ENCODE measurements at regions not wholly inside any gene's neighbourhood (a gene's known extent, or its start where the extent isn't known, plus 50 kb on each side); places are given as distances from the start of the nearest gene placed in this dataset.

DNA sequence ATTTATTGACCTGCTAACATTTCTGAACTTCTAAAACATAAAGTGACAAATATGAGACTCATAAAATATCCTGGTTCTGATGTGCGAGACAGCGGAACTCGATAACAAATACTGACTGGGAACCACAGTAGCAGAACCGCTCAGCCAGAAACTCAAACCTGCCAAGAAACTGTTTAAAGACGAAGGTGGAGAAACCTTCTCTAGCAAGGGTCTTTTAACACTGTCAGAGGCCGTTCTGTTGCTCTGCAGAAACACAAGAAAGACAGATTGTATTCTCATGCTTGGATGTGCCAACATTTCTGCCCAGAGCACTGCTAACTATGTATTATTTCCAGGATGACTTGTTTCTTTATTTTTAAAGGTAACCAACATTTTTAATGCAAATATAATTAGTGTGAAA is 514.8 kb upstream of the ADARB2 start (continued):
- TF ChIP-seq ZNF423 (CRISPR knock-in tag; IDR thresholded peaks at IDR 0.05) (no peak), TEAD1 (CRISPR knock-in tag; IDR thresholded peaks at IDR 0.05) (no peak), NFYB (CRISPR knock-in tag; conservative IDR thresholded peaks at IDR 0.05; ENCODE audit: low read depth) (no peak), HMGA2 (CRISPR knock-in tag; IDR thresholded peaks at IDR 0.05) (no peak), NFE2L1 (CRISPR knock-in tag; IDR thresholded peaks at IDR 0.05) (no peak), EMX1 (CRISPR knock-in tag; IDR thresholded peaks at IDR 0.05) (no peak)
- TF ChIP-seq, protein P1, sequence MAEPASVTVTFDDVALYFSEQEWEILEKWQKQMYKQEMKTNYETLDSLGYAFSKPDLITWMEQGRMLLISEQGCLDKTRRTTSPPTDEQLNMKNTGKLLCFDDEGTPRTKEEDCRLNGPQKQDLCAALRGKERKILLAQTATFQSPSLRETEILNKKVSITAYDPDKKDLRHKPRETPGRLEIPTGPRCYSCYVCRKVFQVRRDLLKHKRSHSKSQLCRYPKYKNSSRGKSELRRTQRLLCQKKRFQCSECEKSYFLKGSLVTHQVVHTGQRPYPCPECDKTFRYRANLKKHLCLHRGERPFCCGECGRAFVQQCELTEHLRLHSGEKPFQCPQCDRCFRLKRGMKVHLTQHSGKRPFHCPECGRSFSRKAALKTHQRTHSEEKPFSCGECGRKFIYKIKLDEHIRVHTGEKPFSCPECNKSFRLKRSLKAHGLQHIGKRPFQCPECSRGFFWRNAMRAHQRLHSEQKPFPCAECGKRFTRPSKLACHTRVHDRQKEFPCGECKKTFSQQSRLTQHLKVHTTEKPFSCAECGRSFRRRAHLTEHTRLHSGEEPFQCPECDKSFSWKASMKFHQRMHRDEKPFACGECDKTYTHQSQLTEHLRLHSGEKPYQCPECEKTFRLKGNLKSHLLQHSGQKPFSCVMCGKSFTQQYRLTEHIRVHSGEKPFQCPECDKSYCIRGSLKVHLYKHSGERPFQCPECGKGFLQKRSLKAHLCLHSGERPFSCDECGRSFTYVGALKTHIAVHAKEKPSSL (CRISPR knock-in tag; conservative IDR thresholded peaks at IDR 0.05): no peak
- TF ChIP-seq, protein P2, sequence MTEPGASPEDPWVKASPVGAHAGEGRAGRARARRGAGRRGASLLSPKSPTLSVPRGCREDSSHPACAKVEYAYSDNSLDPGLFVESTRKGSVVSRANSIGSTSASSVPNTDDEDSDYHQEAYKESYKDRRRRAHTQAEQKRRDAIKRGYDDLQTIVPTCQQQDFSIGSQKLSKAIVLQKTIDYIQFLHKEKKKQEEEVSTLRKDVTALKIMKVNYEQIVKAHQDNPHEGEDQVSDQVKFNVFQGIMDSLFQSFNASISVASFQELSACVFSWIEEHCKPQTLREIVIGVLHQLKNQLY (CRISPR knock-in tag; IDR thresholded peaks at IDR 0.05): no peak

DNA sequence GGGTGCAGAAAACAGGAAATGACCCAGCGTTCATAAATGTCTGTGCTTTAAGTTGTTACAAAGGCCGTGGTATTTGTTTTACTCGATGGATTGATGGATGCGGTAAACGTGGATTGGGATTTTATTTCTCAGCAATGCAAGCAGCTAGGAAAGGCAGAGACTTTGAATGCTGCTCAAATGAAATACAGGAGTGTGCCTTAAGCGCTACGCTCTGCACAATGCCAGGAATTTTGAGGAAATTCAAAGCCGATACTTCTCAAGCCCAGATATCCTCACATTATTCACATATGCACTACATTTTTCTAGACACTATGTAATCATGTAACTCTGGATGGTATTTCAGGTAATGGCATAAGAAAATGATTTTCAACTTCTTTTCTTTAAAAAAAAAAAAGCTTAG is 514.3 kb upstream of the ADARB2 start:
- TF ChIP-seq OVOL2 (CRISPR knock-in tag; IDR thresholded peaks at IDR 0.05; ENCODE audit: borderline replicate concordance): no peak
- TF ChIP-seq MXD4 (CRISPR knock-in tag; IDR thresholded peaks at IDR 0.05; ENCODE audit: borderline replicate concordance): no peak
- TF ChIP-seq, protein P3, sequence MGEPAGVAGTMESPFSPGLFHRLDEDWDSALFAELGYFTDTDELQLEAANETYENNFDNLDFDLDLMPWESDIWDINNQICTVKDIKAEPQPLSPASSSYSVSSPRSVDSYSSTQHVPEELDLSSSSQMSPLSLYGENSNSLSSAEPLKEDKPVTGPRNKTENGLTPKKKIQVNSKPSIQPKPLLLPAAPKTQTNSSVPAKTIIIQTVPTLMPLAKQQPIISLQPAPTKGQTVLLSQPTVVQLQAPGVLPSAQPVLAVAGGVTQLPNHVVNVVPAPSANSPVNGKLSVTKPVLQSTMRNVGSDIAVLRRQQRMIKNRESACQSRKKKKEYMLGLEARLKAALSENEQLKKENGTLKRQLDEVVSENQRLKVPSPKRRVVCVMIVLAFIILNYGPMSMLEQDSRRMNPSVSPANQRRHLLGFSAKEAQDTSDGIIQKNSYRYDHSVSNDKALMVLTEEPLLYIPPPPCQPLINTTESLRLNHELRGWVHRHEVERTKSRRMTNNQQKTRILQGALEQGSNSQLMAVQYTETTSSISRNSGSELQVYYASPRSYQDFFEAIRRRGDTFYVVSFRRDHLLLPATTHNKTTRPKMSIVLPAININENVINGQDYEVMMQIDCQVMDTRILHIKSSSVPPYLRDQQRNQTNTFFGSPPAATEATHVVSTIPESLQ (CRISPR knock-in tag; IDR thresholded peaks at IDR 0.05): no peak
- no peak for TF ChIP-seq ZNF317 (CRISPR knock-in tag; IDR thresholded peaks at IDR 0.05; ENCODE audit: borderline replicate concordance, low read depth)
- TF ChIP-seq TCF7 (CRISPR knock-in tag; IDR thresholded peaks at IDR 0.05; ENCODE audit: low read depth): no peak
- TF ChIP-seq, protein P4, sequence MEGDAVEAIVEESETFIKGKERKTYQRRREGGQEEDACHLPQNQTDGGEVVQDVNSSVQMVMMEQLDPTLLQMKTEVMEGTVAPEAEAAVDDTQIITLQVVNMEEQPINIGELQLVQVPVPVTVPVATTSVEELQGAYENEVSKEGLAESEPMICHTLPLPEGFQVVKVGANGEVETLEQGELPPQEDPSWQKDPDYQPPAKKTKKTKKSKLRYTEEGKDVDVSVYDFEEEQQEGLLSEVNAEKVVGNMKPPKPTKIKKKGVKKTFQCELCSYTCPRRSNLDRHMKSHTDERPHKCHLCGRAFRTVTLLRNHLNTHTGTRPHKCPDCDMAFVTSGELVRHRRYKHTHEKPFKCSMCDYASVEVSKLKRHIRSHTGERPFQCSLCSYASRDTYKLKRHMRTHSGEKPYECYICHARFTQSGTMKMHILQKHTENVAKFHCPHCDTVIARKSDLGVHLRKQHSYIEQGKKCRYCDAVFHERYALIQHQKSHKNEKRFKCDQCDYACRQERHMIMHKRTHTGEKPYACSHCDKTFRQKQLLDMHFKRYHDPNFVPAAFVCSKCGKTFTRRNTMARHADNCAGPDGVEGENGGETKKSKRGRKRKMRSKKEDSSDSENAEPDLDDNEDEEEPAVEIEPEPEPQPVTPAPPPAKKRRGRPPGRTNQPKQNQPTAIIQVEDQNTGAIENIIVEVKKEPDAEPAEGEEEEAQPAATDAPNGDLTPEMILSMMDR (IDR thresholded peaks at IDR 0.05): no peak
- TF ChIP-seq ZNF263 (CRISPR knock-in tag; IDR thresholded peaks at IDR 0.05; ENCODE audit: low read depth): no peak
- no peak for TF ChIP-seq SMAD4 (CRISPR knock-in tag; IDR thresholded peaks at IDR 0.05)
- no peak for TF ChIP-seq ZNF671 (CRISPR knock-in tag; IDR thresholded peaks at IDR 0.05)
- no peak for TF ChIP-seq FOXP1 (CRISPR knock-in tag; IDR thresholded peaks at IDR 0.05; ENCODE audit: borderline replicate concordance)
- ChIA-PET POLR2A (no interaction called here), CTCF (no interaction called here)
- no peaks in the 10 kb centered on the region; the same call in 1 of the 2 replicates for H3K27me3 Mint-ChIP-seq (ENCODE audit: low read depth)
- ATAC-seq (no peak), DNase-seq (ENCODE audit: low spot score) (no peak)
- peaks cover 2% of the 10 kb centered on the region; the same call in 1 of the 2 replicates for H3K4me1 Mint-ChIP-seq
- H3K36me3 Mint-ChIP-seq: no peaks in the 10 kb centered on the region
- no peak overlapping the region for H3K27ac Mint-ChIP-seq
- no peak overlapping the region for H3K4me3 Mint-ChIP-seq
- peaks cover 14% of the 10 kb centered on the region for H3K9me3 Mint-ChIP-seq

DNA sequence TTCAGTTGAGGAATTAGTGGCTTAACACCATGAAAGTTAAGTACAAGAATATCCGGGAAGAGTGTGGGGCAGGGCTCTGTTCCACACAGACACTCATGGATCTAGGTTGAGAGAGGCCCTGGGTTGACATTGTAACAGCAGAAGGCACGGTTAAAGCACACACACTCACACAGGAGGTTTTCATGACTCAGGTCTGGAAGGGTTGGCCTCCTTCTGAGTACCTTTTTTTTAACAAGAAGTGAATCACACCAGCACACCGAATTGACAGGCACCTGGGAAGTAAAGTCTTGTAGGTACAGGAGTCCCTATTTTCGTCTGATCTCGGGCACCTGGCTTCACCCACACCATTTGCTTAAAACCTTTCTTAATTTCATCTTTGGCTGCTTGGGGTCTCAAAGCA is 509.4 kb upstream of the ADARB2 start:
- H3K4me1 Mint-ChIP-seq: peaks cover 9% of the 10 kb centered on the region
- no peak overlapping the region for H3K27ac Mint-ChIP-seq
- ATAC-seq (no peak), DNase-seq (ENCODE audit: low spot score) (no peak)
- peaks cover 4% of the 10 kb centered on the region; the same call in 1 of the 2 replicates for H3K27me3 Mint-ChIP-seq (ENCODE audit: low read depth)
- peaks cover 15% of the 10 kb centered on the region for H3K9me3 Mint-ChIP-seq
- H3K36me3 Mint-ChIP-seq: peaks cover 4% of the 10 kb centered on the region; the same call in 1 of the 2 replicates
- no peak overlapping the region for H3K4me3 Mint-ChIP-seq
- POLR2A ChIA-PET: no interaction called here
- CTCF ChIA-PET: no interaction called here
- TF ChIP-seq FOXK1 (CRISPR knock-in tag; IDR thresholded peaks at IDR 0.05) (no peak), NR1H2 (CRISPR knock-in tag; IDR thresholded peaks at IDR 0.05) (no peak), MYBL2 (CRISPR knock-in tag; IDR thresholded peaks at IDR 0.05) (no peak), GABPB1 (CRISPR knock-in tag; IDR thresholded peaks at IDR 0.05) (no peak), NFYB (CRISPR knock-in tag; conservative IDR thresholded peaks at IDR 0.05; ENCODE audit: low read depth) (no peak), ZNF416 (CRISPR knock-in tag; IDR thresholded peaks at IDR 0.05) (no peak), ZNF263 (CRISPR knock-in tag; IDR thresholded peaks at IDR 0.05; ENCODE audit: low read depth) (no peak), ETV6 (CRISPR knock-in tag; IDR thresholded peaks at IDR 0.05) (no peak), KAT7 (CRISPR knock-in tag; IDR thresholded peaks at IDR 0.05; ENCODE audit: borderline replicate concordance) (no peak)
- TF ChIP-seq, protein P5, sequence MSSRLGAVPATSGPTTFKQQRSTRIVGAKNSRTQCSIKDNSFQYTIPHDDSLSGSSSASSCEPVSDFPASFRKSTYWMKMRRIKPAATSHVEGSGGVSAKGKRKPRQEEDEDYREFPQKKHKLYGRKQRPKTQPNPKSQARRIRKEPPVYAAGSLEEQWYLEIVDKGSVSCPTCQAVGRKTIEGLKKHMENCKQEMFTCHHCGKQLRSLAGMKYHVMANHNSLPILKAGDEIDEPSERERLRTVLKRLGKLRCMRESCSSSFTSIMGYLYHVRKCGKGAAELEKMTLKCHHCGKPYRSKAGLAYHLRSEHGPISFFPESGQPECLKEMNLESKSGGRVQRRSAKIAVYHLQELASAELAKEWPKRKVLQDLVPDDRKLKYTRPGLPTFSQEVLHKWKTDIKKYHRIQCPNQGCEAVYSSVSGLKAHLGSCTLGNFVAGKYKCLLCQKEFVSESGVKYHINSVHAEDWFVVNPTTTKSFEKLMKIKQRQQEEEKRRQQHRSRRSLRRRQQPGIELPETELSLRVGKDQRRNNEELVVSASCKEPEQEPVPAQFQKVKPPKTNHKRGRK (CRISPR knock-in tag; IDR thresholded peaks at IDR 0.05; ENCODE audit: borderline replicate concordance): no peak
- TF ChIP-seq, protein P6, sequence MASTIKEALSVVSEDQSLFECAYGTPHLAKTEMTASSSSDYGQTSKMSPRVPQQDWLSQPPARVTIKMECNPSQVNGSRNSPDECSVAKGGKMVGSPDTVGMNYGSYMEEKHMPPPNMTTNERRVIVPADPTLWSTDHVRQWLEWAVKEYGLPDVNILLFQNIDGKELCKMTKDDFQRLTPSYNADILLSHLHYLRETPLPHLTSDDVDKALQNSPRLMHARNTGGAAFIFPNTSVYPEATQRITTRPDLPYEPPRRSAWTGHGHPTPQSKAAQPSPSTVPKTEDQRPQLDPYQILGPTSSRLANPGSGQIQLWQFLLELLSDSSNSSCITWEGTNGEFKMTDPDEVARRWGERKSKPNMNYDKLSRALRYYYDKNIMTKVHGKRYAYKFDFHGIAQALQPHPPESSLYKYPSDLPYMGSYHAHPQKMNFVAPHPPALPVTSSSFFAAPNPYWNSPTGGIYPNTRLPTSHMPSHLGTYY (CRISPR knock-in tag; IDR thresholded peaks at IDR 0.05): no peak
